Large intestine (tissue), 3 donors: ENCODE measurements at regions not wholly inside any gene's neighbourhood (a gene's known extent, or its start where the extent isn't known, plus 50 kb on each side); places are given as distances from the start of the nearest gene placed in this dataset.
"Not testable (repeated sequence)": the region's sequence is repeated elsewhere in the genome, so short reads cannot be mapped to it uniquely, and the experiment has no call there.

Experiments
- DNase-seq, 2 donors: peaks; one replicate each; pipeline versions ENCODE4 v3.0.0 to v3.0.0-alpha.2; 2013
- H3K27ac ChIP-seq: one replicate; pipeline ENCODE4 v1.5.1; 2013; ENCODE audit warnings: low read length
- H3K27me3 ChIP-seq: 2 replicates; pipeline ENCODE4 v1.6.1; 2013; ENCODE audit warnings: low read length; ENCODE audit not compliant: control insufficient read depth, insufficient read depth
- H3K36me3 ChIP-seq: 2 replicates; pipeline ENCODE4 v1.6.1; 2013; ENCODE audit warnings: low read length; ENCODE audit not compliant: control insufficient read depth, insufficient read depth
- H3K4me1 ChIP-seq: one replicate; pipeline ENCODE4 v1.6.1; 2013; ENCODE audit warnings: low read length; ENCODE audit not compliant: control insufficient read depth, insufficient read depth
- H3K4me3 ChIP-seq: one replicate; pipeline ENCODE4 v1.5.1; 2013; ENCODE audit warnings: low read length
- H3K9me3 ChIP-seq: one replicate; pipeline ENCODE4 v1.6.1; 2013; ENCODE audit warnings: mild to moderate bottlenecking, low read depth, low read length, moderate library complexity; ENCODE audit not compliant: control insufficient read depth
- WGBS: methylation state at CpG from one replicate; pipeline ENCODE4 v1.1.5; 2013; ENCODE audit warnings: low lambda C conversion rate; ENCODE audit not compliant: insufficient coverage; 5-methylcytosine and 5-hydroxymethylcytosine counted together

GRCh38 chr21:6136732-6137131 lies 4384.7 kb upstream of the TPTE start:
- no CpG with 5 or more reads among the region's 11 CpGs for WGBS
- H3K4me1 ChIP-seq, H3K36me3 ChIP-seq, H3K27me3 ChIP-seq, H3K9me3 ChIP-seq, H3K27ac ChIP-seq, DNase-seq, H3K4me3 ChIP-seq: not testable (repeated sequence)

- H3K9me3 ChIP-seq, H3K27me3 ChIP-seq, H3K4me1 ChIP-seq, H3K36me3 ChIP-seq, H3K27ac ChIP-seq, DNase-seq, H3K4me3 ChIP-seq: not testable (repeated sequence)
- WGBS: no CpG with 5 or more reads among the region's 46 CpGs
Measured at GRCh38 chr21:6138244-6139136, 4382.9 kb upstream of the TPTE start.

- not testable (repeated sequence) for DNase-seq
- no CpG with 5 or more reads among the region's 10 CpGs for WGBS
Measured at GRCh38 chr21:6139331-6139730, 4382.1 kb upstream of the TPTE start.

GRCh38 chr21:6139862-6140261 lies 4381.5 kb upstream of the TPTE start:
- not testable (repeated sequence) for H3K9me3 ChIP-seq, H3K27ac ChIP-seq, H3K4me3 ChIP-seq, H3K4me1 ChIP-seq, DNase-seq, H3K27me3 ChIP-seq, H3K36me3 ChIP-seq
- WGBS: no CpG with 5 or more reads among the region's 3 CpGs

More at GRCh38 chr21:6139331-6139730, 4382.1 kb upstream of the TPTE start:
- not testable (repeated sequence) for H3K4me3 ChIP-seq, H3K27me3 ChIP-seq, H3K27ac ChIP-seq, H3K4me1 ChIP-seq, H3K9me3 ChIP-seq, H3K36me3 ChIP-seq

GRCh38 chr21:6140467-6141137 lies 4380.8 kb upstream of the TPTE start:
- no CpG with 5 or more reads among the region's 27 CpGs for WGBS

DNA sequence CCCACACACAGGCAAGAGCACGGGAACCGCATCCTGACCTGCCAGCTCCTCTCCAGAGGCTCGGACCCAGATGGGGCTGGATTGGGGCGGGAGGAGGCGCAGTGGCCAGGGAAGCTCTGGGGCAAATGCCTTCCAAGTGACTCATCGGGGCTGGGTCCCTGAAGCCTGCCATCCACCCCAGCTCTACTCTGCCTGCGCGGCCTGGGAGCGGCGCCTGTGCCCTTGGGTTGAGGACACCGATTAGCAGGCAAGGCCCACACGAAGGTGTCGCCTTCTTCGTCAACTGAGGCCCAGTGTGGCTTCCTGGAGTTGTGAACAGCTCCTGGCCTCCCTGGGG lies 4380.3 kb upstream of the TPTE start:
- not testable (repeated sequence) for H3K36me3 ChIP-seq, H3K27ac ChIP-seq, DNase-seq, H3K9me3 ChIP-seq, H3K4me1 ChIP-seq, H3K27me3 ChIP-seq, H3K4me3 ChIP-seq
- no CpG with 5 or more reads among the region's 14 CpGs for WGBS

More at GRCh38 chr21:6140467-6141137, 4380.8 kb upstream of the TPTE start:
- H3K9me3 ChIP-seq, H3K27me3 ChIP-seq, H3K27ac ChIP-seq, H3K36me3 ChIP-seq, DNase-seq, H3K4me3 ChIP-seq, H3K4me1 ChIP-seq: not testable (repeated sequence)

DNA sequence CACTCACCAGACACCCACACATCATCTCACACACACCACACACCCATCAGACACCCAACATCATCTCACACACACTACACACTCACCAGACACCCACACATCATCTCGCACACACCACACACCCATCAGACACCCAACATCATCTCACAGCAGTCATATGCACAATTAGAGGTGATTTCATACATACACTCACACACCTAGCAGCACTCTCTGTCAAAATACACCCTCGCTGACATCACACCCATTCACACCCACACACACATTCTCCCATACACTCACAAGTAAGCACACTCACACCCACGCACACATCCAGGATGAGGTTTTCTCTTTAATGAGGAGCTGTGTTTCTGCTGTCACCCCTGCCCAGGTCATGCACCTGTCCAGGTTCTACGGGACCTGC lies 4368.2 kb upstream of the TPTE start:
- not testable (repeated sequence) for H3K9me3 ChIP-seq
- no CpG with 5 or more reads among the region's 4 CpGs for WGBS

DNA sequence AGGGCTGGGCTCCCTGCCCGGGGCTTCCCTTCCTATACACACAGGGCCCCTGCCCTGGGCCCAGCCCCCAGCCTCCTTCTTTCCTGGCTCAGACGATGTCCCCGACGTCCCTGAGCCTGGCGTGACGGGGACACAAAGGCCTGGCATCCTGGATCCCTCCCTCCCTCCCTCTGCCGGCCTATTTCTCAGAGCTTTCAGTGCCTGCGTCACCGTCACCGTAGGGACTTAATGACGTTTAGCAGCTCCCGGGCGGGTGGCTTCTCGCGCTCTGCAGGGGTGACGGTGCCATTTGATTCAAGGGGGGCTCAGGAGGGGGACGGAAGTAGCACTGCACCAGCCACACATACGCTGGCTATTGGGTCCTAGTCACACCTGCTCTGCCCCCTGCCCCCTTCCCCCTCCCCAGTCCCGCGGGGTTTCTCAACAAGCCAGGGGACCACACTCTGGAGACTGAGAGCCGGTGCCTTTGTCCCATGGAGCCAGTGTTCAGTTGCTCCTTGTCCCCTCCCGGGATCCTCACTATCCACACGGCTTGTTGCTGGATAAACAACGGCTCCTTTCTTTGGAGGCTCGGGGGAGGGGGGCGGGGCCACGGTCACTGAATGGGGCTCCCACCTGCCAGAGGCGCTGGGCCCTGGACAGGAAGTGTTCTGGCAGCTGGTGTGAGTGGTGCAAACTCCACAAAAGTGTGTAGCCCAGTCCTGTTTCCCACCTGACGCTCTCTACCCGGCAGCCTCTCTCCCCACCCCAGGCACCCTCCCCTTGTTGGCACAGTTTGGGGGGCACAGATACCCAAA lies 4366.7 kb upstream of the TPTE start:
- H3K4me3 ChIP-seq, DNase-seq, H3K9me3 ChIP-seq, H3K4me1 ChIP-seq, H3K27me3 ChIP-seq, H3K36me3 ChIP-seq, H3K27ac ChIP-seq: not testable (repeated sequence)
- no CpG with 5 or more reads among the region's 30 CpGs for WGBS

More for the DNA sequence above, 4368.2 kb upstream of the TPTE start:
- not testable (repeated sequence) for H3K4me1 ChIP-seq, H3K36me3 ChIP-seq, H3K27me3 ChIP-seq, H3K4me3 ChIP-seq, DNase-seq, H3K27ac ChIP-seq

DNA sequence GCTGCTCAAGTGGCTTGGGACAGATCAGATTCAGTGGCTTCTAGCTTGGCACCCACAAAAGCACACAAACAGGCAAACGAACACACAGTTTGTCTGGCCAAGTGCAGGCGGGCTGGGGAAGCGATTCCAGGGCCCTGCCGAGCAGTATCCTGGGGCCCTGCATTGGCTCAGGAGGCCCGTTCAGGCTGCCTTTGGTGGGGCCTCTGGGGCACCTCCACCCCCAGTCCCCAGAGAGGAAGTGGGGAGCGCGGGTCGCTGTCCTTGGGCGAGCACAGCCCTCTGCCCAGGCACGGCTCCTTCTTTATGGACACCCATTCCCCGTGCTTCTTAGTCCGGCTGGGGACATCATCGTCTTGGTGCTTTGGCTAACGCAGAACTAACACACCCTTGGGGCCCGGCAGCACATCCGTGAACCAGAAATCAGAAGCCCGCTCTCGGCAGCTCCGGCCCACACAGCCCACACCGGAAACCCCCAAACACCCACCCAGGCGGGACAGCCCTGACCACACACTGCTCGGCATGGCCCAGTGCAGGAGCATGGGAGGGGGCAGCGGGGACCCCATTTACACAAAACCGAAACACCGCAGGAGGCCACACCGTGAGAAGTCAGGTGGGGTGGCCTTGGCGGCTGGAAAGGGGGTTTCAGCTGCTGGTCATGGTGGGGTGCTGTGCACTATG lies 4364.5 kb upstream of the TPTE start:
- not testable (repeated sequence) for DNase-seq, H3K4me1 ChIP-seq, H3K27ac ChIP-seq, H3K4me3 ChIP-seq, H3K27me3 ChIP-seq, H3K9me3 ChIP-seq, H3K36me3 ChIP-seq
- WGBS: no CpG with 5 or more reads among the region's 27 CpGs

DNA sequence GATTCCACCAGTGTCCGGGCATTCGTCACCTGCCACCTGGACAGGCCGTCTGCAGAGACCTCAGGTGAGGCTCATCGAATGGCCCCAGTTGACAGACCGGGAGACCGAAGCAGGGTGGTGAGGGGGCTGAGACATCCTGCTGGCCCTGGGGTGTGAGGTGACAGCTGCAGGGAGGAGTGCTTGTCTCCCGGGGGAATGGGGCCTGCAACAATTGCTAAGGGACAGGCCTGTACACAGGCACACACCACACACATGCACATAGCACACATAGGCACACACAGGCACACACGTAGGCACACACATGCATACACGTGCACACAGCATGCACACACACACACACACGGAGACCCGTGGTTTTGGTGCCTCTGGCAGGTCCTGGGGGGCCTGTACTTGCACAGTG lies 4363.9 kb upstream of the TPTE start:
- H3K27ac ChIP-seq, H3K9me3 ChIP-seq, H3K4me1 ChIP-seq, H3K36me3 ChIP-seq, H3K27me3 ChIP-seq, H3K4me3 ChIP-seq, DNase-seq: not testable (repeated sequence)
- WGBS: no CpG with 5 or more reads among the region's 11 CpGs
